Activated T-helper 17 cell treated with anti-CD3 and anti-CD28 coated beads, Interleukin-2, amount 50 U/mL, for 72 hours (primary cell): ENCODE measurements at regions not wholly inside any gene's neighbourhood (a gene's known extent, or its start where the extent isn't known, plus 50 kb on each side); places are given as distances from the start of the nearest gene placed in this dataset.

ENCODE experiments used
- ATAC-seq: fragments of 150-1000 bp; cut with Tn5 transposase; replicated peaks from 2 replicates; pipeline ENCODE4 v1.10.0; 2021; ENCODE audit warnings: mild to moderate bottlenecking, moderate library complexity
- H3K27ac Mint-ChIP-seq: one replicate; pipeline ENCODE4 v1.8.0; 2022; ENCODE audit warnings: mixed read lengths
- H3K27me3 Mint-ChIP-seq: one replicate; pipeline ENCODE4 v1.8.0; 2022; ENCODE audit warnings: mixed read lengths
- H3K36me3 Mint-ChIP-seq: one replicate; pipeline ENCODE4 v1.8.0; 2022; ENCODE audit warnings: low read depth, mild to moderate bottlenecking, mixed read lengths
- H3K4me1 Mint-ChIP-seq: one replicate; pipeline ENCODE4 v1.8.0; 2022; ENCODE audit warnings: mixed read lengths
- H3K4me3 Mint-ChIP-seq: one replicate; pipeline ENCODE4 v1.8.0; 2022; ENCODE audit warnings: mild to moderate bottlenecking, mixed read lengths
- H3K9me3 Mint-ChIP-seq: one replicate; pipeline ENCODE4 v1.8.0; 2022; ENCODE audit warnings: mixed read lengths

DNA sequence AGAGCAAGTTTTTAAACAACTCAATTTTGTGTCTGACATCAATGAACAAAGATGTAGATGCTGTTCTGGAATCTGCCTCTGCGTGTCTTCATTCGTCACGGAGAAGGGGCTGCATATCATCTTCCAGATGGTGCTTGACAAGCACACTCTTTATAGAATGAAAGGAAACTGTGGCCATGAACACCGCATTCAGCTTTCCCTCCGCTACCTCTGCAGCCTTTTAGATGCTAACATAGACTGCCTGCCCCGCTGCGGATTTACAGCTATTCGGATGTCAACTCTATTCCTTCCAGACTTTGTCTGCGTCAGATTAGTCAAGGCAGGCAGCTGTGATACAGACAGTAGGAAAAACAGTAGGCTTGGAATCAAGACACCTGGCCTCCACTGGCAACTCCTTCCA, 232.9 kb downstream of the TJP1 start:
- Mint-ChIP-seq H3K4me3 (no peak overlapping the region), H3K4me1 (no peaks in the 10 kb centered on the region), H3K36me3 (no peaks in the 10 kb centered on the region), H3K9me3 (peaks cover 1% of the 10 kb centered on the region), H3K27me3 (peaks cover 6% of the 10 kb centered on the region), H3K27ac (no peak overlapping the region)
- no peak for ATAC-seq

DNA sequence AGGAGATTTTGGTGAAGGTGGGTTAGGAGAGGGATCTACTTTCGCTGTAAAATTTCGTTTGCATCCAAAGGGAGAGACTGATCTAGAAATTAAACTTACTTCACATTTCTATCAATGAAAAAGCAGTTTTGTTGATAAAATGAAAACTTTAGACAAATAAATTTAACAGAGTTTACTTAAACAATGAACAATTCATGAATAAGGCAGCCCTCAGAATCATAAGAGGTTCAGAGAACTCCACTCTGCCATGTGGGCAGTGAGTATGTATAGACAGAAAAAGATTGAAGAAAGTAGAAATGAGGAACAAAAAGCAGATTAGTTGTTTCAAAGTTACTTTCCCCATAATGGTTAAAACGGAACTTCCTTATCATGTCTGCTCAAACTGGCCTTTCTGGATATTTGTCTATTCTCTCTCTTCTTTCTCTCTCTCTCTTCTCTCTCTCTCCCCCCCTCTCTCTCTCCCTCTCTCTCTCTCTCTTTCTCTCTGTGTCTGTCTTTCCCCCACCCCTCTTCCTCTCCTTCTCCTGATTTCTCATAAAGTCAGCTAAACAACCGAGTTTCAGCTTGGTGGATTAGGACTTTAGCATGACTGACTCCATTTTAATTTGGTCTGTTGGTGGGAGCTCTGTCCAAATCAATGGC, 248.9 kb downstream of the TJP1 start:
- no peak for ATAC-seq
- Mint-ChIP-seq H3K27me3 (peaks cover 52% of the 10 kb centered on the region), H3K9me3 (no peaks in the 10 kb centered on the region), H3K36me3 (peaks cover 5% of the 10 kb centered on the region), H3K4me3 (no peak overlapping the region), H3K27ac (no peak overlapping the region), H3K4me1 (no peaks in the 10 kb centered on the region)

- Mint-ChIP-seq H3K27me3 (peaks cover 59% of the 10 kb centered on the region), H3K27ac (no peak overlapping the region)
- no peak for ATAC-seq
These were observed 250.4 kb downstream of the TJP1 start for GRCh38 chr15:29571792-29572431.

DNA sequence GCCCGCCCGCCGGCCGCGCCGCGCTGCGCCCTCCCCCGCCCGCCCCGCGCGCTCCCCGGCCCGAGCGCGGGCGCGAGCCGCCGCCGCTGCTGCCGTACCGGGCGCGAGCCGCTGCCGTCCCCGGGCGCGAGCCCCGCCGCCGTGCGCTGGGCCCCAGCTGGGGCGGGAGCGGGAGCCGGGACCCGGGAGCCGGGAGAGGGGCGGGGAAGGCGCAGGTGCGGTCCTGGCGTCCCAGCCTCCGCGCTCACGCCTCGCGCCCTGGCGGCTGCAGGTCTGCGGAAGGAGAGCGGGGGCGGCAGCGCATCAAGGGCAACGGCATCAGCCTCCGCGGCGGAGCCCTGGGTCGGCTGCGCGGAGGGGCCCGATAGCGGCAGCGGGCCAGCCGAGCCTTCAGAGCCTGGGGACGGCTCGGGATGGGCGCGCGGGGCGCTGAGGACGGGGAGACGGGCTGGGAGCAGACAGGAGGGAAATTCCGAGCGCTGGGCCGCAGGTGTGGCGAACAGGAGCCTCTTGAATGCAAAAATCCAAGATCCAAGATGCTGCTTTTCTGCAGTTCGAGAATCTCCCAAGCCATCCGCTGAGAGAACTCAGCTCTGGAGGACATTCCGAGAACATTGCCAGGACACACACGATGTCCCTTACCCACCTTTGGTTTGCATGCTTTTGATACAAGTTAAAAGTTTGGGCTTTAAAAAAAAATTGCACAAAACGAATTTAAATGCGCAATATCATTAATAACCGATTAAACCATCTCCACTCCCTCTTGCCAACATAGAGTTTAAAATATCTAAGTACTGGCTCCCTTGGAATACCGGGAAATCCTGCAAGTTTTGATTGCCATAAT, 251.1 kb downstream of the TJP1 start:
- Mint-ChIP-seq H3K4me1 (no peaks in the 10 kb centered on the region), H3K27ac (no peak overlapping the region), H3K9me3 (no peaks in the 10 kb centered on the region), H3K27me3 (peaks cover 60% of the 10 kb centered on the region), H3K4me3 (no peak overlapping the region), H3K36me3 (peaks cover 5% of the 10 kb centered on the region)
- ATAC-seq: no peak

More at GRCh38 chr15:29571792-29572431, 250.4 kb downstream of the TJP1 start:
- peaks cover 5% of the 10 kb centered on the region for H3K36me3 Mint-ChIP-seq
- no peak overlapping the region for H3K4me3 Mint-ChIP-seq
- no peaks in the 10 kb centered on the region for H3K4me1 Mint-ChIP-seq
- no peaks in the 10 kb centered on the region for H3K9me3 Mint-ChIP-seq

- Mint-ChIP-seq H3K4me1 (no peaks in the 10 kb centered on the region), H3K27ac (no peak overlapping the region), H3K36me3 (peaks cover 5% of the 10 kb centered on the region), H3K4me3 (no peak overlapping the region), H3K27me3 (peaks cover 60% of the 10 kb centered on the region), H3K9me3 (no peaks in the 10 kb centered on the region)
- no peak for ATAC-seq
These were observed 251.9 kb downstream of the TJP1 start for GRCh38 chr15:29570121-29570947.

- H3K4me3 Mint-ChIP-seq: peak overlapping the region; percentile 31
- no peak overlapping the region for H3K27ac Mint-ChIP-seq
- ATAC-seq: no peak
- H3K4me1 Mint-ChIP-seq: no peaks in the 10 kb centered on the region
- peaks cover 5% of the 10 kb centered on the region for H3K36me3 Mint-ChIP-seq
- peaks cover 62% of the 10 kb centered on the region for H3K27me3 Mint-ChIP-seq
- H3K9me3 Mint-ChIP-seq: no peaks in the 10 kb centered on the region
These were observed 252.7 kb downstream of the TJP1 start for GRCh38 chr15:29569533-29570092.

DNA sequence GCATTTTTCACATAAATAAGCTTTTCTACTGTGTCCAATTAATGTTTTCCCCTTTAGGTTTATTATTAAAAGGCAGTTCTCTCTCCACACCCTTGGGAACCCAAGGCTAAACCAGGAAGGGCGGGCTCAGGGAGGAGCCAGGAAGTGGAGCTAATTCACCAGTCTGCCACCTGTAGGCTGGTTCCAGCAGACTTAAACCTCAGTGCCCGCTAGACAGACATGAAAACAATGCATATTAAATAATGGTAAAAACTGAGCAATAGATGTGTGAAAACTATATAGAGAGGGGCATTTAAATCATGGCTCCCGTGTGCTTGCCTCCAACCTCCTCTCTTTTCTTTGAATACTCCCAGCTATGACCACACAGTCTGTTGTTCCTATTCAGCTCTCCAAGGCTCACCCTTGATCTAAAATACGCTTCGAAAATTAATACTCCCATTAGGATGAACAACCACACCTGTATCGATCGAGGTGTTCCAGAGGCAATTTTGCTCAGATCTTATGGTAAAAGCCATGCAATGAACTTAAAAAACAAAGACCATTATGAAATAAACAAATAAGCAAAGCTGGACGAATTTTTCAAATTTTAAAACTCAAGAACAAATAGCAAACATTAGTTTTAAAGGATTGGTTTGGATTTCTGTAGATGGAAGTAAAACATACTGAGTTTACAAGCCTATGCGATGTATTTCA, 253.3 kb downstream of the TJP1 start:
- peak overlapping the region; percentile 31 for H3K4me3 Mint-ChIP-seq
- no peak for ATAC-seq
- peaks cover 61% of the 10 kb centered on the region for H3K27me3 Mint-ChIP-seq
- H3K9me3 Mint-ChIP-seq: no peaks in the 10 kb centered on the region
- no peaks in the 10 kb centered on the region for H3K4me1 Mint-ChIP-seq
- no peak overlapping the region for H3K27ac Mint-ChIP-seq
- H3K36me3 Mint-ChIP-seq: peaks cover 5% of the 10 kb centered on the region

DNA sequence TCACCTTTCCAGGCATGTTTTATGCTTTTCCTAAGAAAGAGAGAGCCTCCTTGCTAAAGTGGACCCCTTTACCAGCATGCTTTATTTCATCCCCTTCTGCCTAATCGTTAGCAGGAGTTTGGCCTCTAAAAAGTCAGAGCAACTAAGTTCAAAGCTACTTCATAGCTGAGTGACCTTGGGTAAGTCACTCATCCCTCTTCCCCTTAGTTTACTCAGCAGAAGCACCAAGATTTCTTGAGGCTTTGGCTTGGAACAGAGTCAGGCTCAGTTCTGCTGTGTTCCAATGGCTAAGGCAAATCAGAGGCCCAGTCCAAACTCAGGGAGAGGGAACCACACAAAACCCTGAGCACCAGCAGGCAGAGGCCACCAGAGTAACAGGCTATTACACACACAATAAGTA, 254.9 kb downstream of the TJP1 start:
- H3K27ac Mint-ChIP-seq: no peak overlapping the region
- peaks cover 44% of the 10 kb centered on the region for H3K27me3 Mint-ChIP-seq

GRCh38 chr15:29566914-29567313, 255.4 kb downstream of the TJP1 start:
- Mint-ChIP-seq H3K27me3 (peaks cover 43% of the 10 kb centered on the region), H3K9me3 (peaks cover 2% of the 10 kb centered on the region), H3K4me1 (no peaks in the 10 kb centered on the region), H3K27ac (no peak overlapping the region), H3K36me3 (peaks cover 5% of the 10 kb centered on the region), H3K4me3 (no peak overlapping the region)
- ATAC-seq: no peak

More for the DNA sequence above, 254.9 kb downstream of the TJP1 start:
- H3K9me3 Mint-ChIP-seq: no peaks in the 10 kb centered on the region
- no peaks in the 10 kb centered on the region for H3K4me1 Mint-ChIP-seq
- H3K4me3 Mint-ChIP-seq: no peak overlapping the region
- H3K36me3 Mint-ChIP-seq: peaks cover 5% of the 10 kb centered on the region
- ATAC-seq: no peak

- no peak for ATAC-seq
- Mint-ChIP-seq H3K9me3 (peaks cover 9% of the 10 kb centered on the region), H3K27me3 (peaks cover 37% of the 10 kb centered on the region), H3K36me3 (no peaks in the 10 kb centered on the region), H3K4me3 (no peak overlapping the region), H3K4me1 (no peaks in the 10 kb centered on the region), H3K27ac (no peak overlapping the region)
These were observed 259.2 kb downstream of the TJP1 start for GRCh38 chr15:29563112-29563511.

GRCh38 chr15:29560896-29561295, 261.4 kb downstream of the TJP1 start:
- Mint-ChIP-seq H3K4me1 (no peaks in the 10 kb centered on the region), H3K4me3 (no peak overlapping the region), H3K27ac (no peak overlapping the region), H3K9me3 (peaks cover 9% of the 10 kb centered on the region), H3K27me3 (peaks cover 27% of the 10 kb centered on the region), H3K36me3 (no peaks in the 10 kb centered on the region)
- no peak for ATAC-seq

GRCh38 chr15:29558261-29558660, 264.0 kb downstream of the TJP1 start:
- Mint-ChIP-seq H3K36me3 (no peaks in the 10 kb centered on the region), H3K4me1 (no peaks in the 10 kb centered on the region), H3K27me3 (peaks cover 20% of the 10 kb centered on the region), H3K9me3 (peaks cover 9% of the 10 kb centered on the region), H3K4me3 (no peak overlapping the region), H3K27ac (no peak overlapping the region)
- no peak for ATAC-seq

GRCh38 chr15:29557171-29557570, 265.1 kb downstream of the TJP1 start:
- Mint-ChIP-seq H3K4me1 (no peaks in the 10 kb centered on the region), H3K4me3 (no peak overlapping the region), H3K9me3 (peaks cover 9% of the 10 kb centered on the region), H3K27me3 (peaks cover 22% of the 10 kb centered on the region), H3K36me3 (no peaks in the 10 kb centered on the region), H3K27ac (no peak overlapping the region)
- ATAC-seq: no peak
